GM12801 (cell line): ENCODE measurements at regions not wholly inside any gene's neighbourhood (a gene's known extent, or its start where the extent isn't known, plus 50 kb on each side); places are given as distances from the start of the nearest gene placed in this dataset.

Source experiments
- CTCF ChIP-seq: IDR thresholded peaks from one replicate; pipeline ENCODE4 v1.5.1; 2011; ENCODE audit warnings: control low read depth; ENCODE audit not compliant: insufficient read length; ENCODE audit errors: extremely low read depth

GRCh38 chr19:30722186-30722585 is 350.0 kb downstream of the ZNF536 start:
- no peak for TF ChIP-seq CTCF

GRCh38 chr19:30719999-30720345 is 347.8 kb downstream of the ZNF536 start:
- no peak for TF ChIP-seq CTCF

- TF ChIP-seq CTCF = no peak
Measured at GRCh38 chr19:30719189-30719998, 347.2 kb downstream of the ZNF536 start.

- no peak for TF ChIP-seq CTCF
Measured at GRCh38 chr19:30718707-30719106, 346.5 kb downstream of the ZNF536 start.

GRCh38 chr19:30718014-30718413 is 345.8 kb downstream of the ZNF536 start:
- TF ChIP-seq CTCF = no peak

GRCh38 chr19:30717381-30717780 is 345.2 kb downstream of the ZNF536 start:
- no peak for TF ChIP-seq CTCF

GRCh38 chr19:30712431-30713337 is 340.5 kb downstream of the ZNF536 start:
- no peak for TF ChIP-seq CTCF
